ENCODE measurements at regions not wholly inside any gene's neighbourhood (a gene's known extent, or its start where the extent isn't known, plus 50 kb on each side); places are given as distances from the start of the nearest gene placed in this dataset.

DNA sequence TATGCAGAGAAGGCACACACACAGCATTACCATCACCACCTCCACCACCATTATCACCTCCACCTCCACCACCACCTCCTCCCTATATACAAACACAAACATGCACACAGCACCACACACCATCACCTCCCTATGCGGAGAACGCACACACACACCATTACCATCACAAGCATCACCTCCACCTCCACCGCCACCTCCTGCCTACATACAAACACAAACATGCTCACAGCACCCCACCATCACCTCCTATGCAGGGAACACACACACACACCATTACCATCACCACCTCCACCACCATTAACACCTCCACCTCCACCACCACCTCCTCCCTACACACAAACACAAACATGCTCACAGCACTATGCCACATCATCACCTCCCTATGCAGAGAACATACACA is 236.5 kb upstream of the AFDN start:
- DNase-seq: no peak
- Histone ChIP-seq H3K36me3 (ENCODE audit: low read depth) (no peaks in the 10 kb centered on the region), H3K9me3 (no peaks in the 10 kb centered on the region), H3K4me1 (ENCODE audit: low read depth) (no peaks in the 10 kb centered on the region), H3K4me3 (no peak overlapping the region)
- no peak for ATAC-seq
- TF ChIP-seq, protein P1, sequence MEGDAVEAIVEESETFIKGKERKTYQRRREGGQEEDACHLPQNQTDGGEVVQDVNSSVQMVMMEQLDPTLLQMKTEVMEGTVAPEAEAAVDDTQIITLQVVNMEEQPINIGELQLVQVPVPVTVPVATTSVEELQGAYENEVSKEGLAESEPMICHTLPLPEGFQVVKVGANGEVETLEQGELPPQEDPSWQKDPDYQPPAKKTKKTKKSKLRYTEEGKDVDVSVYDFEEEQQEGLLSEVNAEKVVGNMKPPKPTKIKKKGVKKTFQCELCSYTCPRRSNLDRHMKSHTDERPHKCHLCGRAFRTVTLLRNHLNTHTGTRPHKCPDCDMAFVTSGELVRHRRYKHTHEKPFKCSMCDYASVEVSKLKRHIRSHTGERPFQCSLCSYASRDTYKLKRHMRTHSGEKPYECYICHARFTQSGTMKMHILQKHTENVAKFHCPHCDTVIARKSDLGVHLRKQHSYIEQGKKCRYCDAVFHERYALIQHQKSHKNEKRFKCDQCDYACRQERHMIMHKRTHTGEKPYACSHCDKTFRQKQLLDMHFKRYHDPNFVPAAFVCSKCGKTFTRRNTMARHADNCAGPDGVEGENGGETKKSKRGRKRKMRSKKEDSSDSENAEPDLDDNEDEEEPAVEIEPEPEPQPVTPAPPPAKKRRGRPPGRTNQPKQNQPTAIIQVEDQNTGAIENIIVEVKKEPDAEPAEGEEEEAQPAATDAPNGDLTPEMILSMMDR (IDR thresholded peaks at IDR 0.05): no peak
- intact Hi-C loops (cut with DNase I, micrococcal nuclease): no loop called here

All from mucosa of descending colon (tissue), 3 donors.